ENCODE measurements at regions not wholly inside any gene's neighbourhood (a gene's known extent, or its start where the extent isn't known, plus 50 kb on each side); places are given as distances from the start of the nearest gene placed in this dataset.
A peak's percentile ranks its signal among the peaks of the same experiment; 100 is the strongest.

GRCh38 chr10:43890124-43890523, 241.4 kb upstream of the ZNF32 start:
- no peaks in the 10 kb centered on the region for H3K9me3 Mint-ChIP-seq (ENCODE audit: unreplicated experiment)
- H3K4me3 Mint-ChIP-seq (ENCODE audit: unreplicated experiment) = no peak overlapping the region
- no peaks in the 10 kb centered on the region for H3K36me3 Mint-ChIP-seq (ENCODE audit: unreplicated experiment)
- TF ChIP-seq, protein P1, sequence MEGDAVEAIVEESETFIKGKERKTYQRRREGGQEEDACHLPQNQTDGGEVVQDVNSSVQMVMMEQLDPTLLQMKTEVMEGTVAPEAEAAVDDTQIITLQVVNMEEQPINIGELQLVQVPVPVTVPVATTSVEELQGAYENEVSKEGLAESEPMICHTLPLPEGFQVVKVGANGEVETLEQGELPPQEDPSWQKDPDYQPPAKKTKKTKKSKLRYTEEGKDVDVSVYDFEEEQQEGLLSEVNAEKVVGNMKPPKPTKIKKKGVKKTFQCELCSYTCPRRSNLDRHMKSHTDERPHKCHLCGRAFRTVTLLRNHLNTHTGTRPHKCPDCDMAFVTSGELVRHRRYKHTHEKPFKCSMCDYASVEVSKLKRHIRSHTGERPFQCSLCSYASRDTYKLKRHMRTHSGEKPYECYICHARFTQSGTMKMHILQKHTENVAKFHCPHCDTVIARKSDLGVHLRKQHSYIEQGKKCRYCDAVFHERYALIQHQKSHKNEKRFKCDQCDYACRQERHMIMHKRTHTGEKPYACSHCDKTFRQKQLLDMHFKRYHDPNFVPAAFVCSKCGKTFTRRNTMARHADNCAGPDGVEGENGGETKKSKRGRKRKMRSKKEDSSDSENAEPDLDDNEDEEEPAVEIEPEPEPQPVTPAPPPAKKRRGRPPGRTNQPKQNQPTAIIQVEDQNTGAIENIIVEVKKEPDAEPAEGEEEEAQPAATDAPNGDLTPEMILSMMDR (IDR thresholded peaks at IDR 0.05) = no peak
- no peak for DNase-seq (ENCODE audit: extremely low spot score, unreplicated experiment)
- H3K27me3 Mint-ChIP-seq (ENCODE audit: unreplicated experiment) = no peaks in the 10 kb centered on the region
- H3K4me1 Mint-ChIP-seq (ENCODE audit: unreplicated experiment) = peaks cover 46% of the 10 kb centered on the region
- H3K27ac Mint-ChIP-seq (ENCODE audit: unreplicated experiment) = no peak overlapping the region

DNA sequence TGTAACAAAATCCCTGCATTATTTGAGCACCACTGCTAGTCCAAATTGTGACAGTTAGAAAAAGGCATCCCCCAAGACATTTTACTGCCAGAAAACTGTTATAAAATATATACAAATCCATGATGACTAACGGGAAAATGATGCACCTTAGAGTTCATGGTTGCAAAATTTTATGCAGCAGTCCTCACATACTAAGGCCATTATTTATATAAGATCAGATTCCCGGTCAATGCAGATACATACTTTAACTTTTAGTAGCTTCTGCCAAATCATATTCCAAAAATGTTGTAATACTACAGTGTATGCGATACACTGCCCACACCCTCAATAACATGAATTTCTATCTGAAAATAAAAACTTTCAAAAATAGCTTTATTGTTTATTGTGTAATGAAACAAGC, 239.9 kb upstream of the ZNF32 start:
- H3K36me3 Mint-ChIP-seq (ENCODE audit: unreplicated experiment) = no peaks in the 10 kb centered on the region
- H3K27ac Mint-ChIP-seq (ENCODE audit: unreplicated experiment) = peak overlapping the region; percentile 39
- H3K9me3 Mint-ChIP-seq (ENCODE audit: unreplicated experiment) = no peaks in the 10 kb centered on the region
- H3K4me3 Mint-ChIP-seq (ENCODE audit: unreplicated experiment) = no peak overlapping the region
- no peak for DNase-seq (ENCODE audit: extremely low spot score, unreplicated experiment)
- TF ChIP-seq, protein P1 (IDR thresholded peaks at IDR 0.05) = no peak
- no peaks in the 10 kb centered on the region for H3K27me3 Mint-ChIP-seq (ENCODE audit: unreplicated experiment)
- peaks cover 58% of the 10 kb centered on the region for H3K4me1 Mint-ChIP-seq (ENCODE audit: unreplicated experiment)

GRCh38 chr10:43885842-43886241, 237.2 kb upstream of the ZNF32 start:
- Mint-ChIP-seq H3K27me3 (ENCODE audit: unreplicated experiment) (no peaks in the 10 kb centered on the region), H3K4me3 (ENCODE audit: unreplicated experiment) (no peak overlapping the region), H3K27ac (ENCODE audit: unreplicated experiment) (no peak overlapping the region), H3K36me3 (ENCODE audit: unreplicated experiment) (no peaks in the 10 kb centered on the region), H3K4me1 (ENCODE audit: unreplicated experiment) (peaks cover 57% of the 10 kb centered on the region), H3K9me3 (ENCODE audit: unreplicated experiment) (no peaks in the 10 kb centered on the region)
- DNase-seq (ENCODE audit: extremely low spot score, unreplicated experiment) = no peak
- TF ChIP-seq, protein P1 (IDR thresholded peaks at IDR 0.05) = no peak

DNA sequence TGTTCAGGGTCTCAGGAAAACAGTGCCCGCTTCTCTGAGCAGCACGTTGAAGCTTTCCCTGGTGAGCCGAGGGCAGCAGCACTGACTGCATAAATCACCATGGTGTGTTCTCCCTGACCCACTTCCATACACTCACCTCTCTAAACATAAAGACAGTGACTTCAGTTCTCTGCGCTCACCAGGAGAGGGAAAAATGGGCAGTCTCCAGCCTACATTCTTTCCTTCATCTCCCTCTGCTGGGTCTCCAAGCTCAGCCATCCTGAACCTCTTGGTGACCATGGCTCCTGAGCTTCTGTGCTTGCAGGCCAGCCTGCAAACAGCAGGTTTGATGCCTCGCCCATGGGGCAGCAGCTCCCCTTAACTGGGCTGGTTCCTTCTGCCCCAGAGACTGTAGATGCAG, 236.6 kb upstream of the ZNF32 start:
- H3K27ac Mint-ChIP-seq (ENCODE audit: unreplicated experiment) = no peak overlapping the region
- H3K4me1 Mint-ChIP-seq (ENCODE audit: unreplicated experiment) = peaks cover 53% of the 10 kb centered on the region
- no peak overlapping the region for H3K4me3 Mint-ChIP-seq (ENCODE audit: unreplicated experiment)
- H3K27me3 Mint-ChIP-seq (ENCODE audit: unreplicated experiment) = no peaks in the 10 kb centered on the region
- TF ChIP-seq, protein P1 (IDR thresholded peaks at IDR 0.05) = no peak
- no peaks in the 10 kb centered on the region for H3K9me3 Mint-ChIP-seq (ENCODE audit: unreplicated experiment)
- H3K36me3 Mint-ChIP-seq (ENCODE audit: unreplicated experiment) = no peaks in the 10 kb centered on the region
- DNase-seq (ENCODE audit: extremely low spot score, unreplicated experiment) = no peak

- Mint-ChIP-seq H3K4me1 (ENCODE audit: unreplicated experiment) (peaks cover 49% of the 10 kb centered on the region), H3K4me3 (ENCODE audit: unreplicated experiment) (no peak overlapping the region), H3K27me3 (ENCODE audit: unreplicated experiment) (no peaks in the 10 kb centered on the region), H3K36me3 (ENCODE audit: unreplicated experiment) (no peaks in the 10 kb centered on the region), H3K9me3 (ENCODE audit: unreplicated experiment) (no peaks in the 10 kb centered on the region), H3K27ac (ENCODE audit: unreplicated experiment) (no peak overlapping the region)
- no peak for DNase-seq (ENCODE audit: extremely low spot score, unreplicated experiment)
- TF ChIP-seq, protein P1 (IDR thresholded peaks at IDR 0.05) = no peak
Observed at GRCh38 chr10:43884501-43885105, 235.9 kb upstream of the ZNF32 start.

Measured in osteocyte (in vitro differentiated cells).